CD4-positive, alpha-beta T cell (primary cell): ENCODE measurements at regions not wholly inside any gene's neighbourhood (a gene's known extent, or its start where the extent isn't known, plus 50 kb on each side); places are given as distances from the start of the nearest gene placed in this dataset.

ENCODE experiments used
- ATAC-seq: fragments of 200-7000 bp; cut with Tn5 transposase; one replicate; pipeline ENCODE4 v1.10.0; 2022; ENCODE audit warnings: mild to moderate bottlenecking; ENCODE audit not compliant: poor library complexity
- CTCF ChIA-PET: fragments of 350-600 bp; sonication (Branson Sonifier 250); formaldehyde crosslinking; loops from one replicate; lab custom pipeline; 2021; ENCODE audit warnings: antibody characterized with exemption, inconsistent platforms; lab: Charles Lee
- POLR2A ChIA-PET: fragments of 350-600 bp; sonication (Branson Sonifier 250); formaldehyde crosslinking; loops from one replicate; lab custom pipeline; 2021; ENCODE audit warnings: antibody characterized with exemption, inconsistent platforms; lab: Charles Lee
- DNase-seq, 14 experiments: peaks; one replicate each; pipeline ENCODE4 v3.0.0-alpha.2; 2013 to 2020; ENCODE audit warnings: mixed read lengths in 2 of 14
- H3K27ac ChIP-seq, 2 donors: one replicate each; pipeline versions ENCODE4 v1.5.1 to v1.7.0; 2013; ENCODE audit warnings: low read length in 2 of 2, low read depth in 1 of 2, mild to moderate bottlenecking in 1 of 2
- H3K27me3 ChIP-seq, 2 experiments: 1 replicate in 1 of 2; 2 replicates in 1 of 2; pipeline versions ENCODE4 v1.6.1 to v1.7.0; 2013; ENCODE audit warnings: low read length in 2 of 2, control low read depth in 1 of 2, mild to moderate bottlenecking in 1 of 2, moderate library complexity in 1 of 2; ENCODE audit not compliant: insufficient read depth in 2 of 2, control insufficient read depth in 1 of 2
- H3K36me3 ChIP-seq: one replicate; pipeline ENCODE4 v1.6.1; 2013; ENCODE audit warnings: low read length, control low read depth; ENCODE audit not compliant: insufficient read depth
- H3K4me1 ChIP-seq: one replicate; pipeline ENCODE4 v1.6.1; 2013; ENCODE audit warnings: low read length, control low read depth; ENCODE audit not compliant: insufficient read depth
- H3K4me3 ChIP-seq: one replicate; pipeline ENCODE4 v1.5.1; 2013; ENCODE audit warnings: mild to moderate bottlenecking, low read length, moderate library complexity
- H3K9me3 ChIP-seq, 2 experiments: 1 replicate in 1 of 2; 2 replicates in 1 of 2; pipeline versions ENCODE4 v1.6.1 to v1.7.0; 2013; ENCODE audit warnings: low read length in 2 of 2, mild to moderate bottlenecking in 2 of 2, control low read depth in 1 of 2, moderate library complexity in 1 of 2; ENCODE audit not compliant: control insufficient read depth in 1 of 2, insufficient read depth in 1 of 2
- H3K27ac Mint-ChIP-seq: one replicate; pipeline ENCODE4 v1.8.0; 2020; ENCODE audit warnings: mixed read lengths
- H3K27me3 Mint-ChIP-seq: one replicate; pipeline ENCODE4 v1.8.0; 2021; ENCODE audit warnings: mixed read lengths
- H3K36me3 Mint-ChIP-seq: one replicate; pipeline ENCODE4 v1.8.0; 2021; ENCODE audit warnings: low read depth, mixed read lengths
- H3K4me1 Mint-ChIP-seq: one replicate; pipeline ENCODE4 v1.8.0; 2021; ENCODE audit warnings: low read depth, mixed read lengths
- H3K4me3 Mint-ChIP-seq: one replicate; pipeline ENCODE4 v1.8.0; 2020; ENCODE audit warnings: mild to moderate bottlenecking, mixed read lengths
- H3K9me3 Mint-ChIP-seq: one replicate; pipeline ENCODE4 v1.8.0; 2020; ENCODE audit warnings: mixed read lengths
- CTCF ChIP-seq: fragments of 200-600 bp; IDR thresholded peaks from one replicate; pipeline ENCODE4 v1.8.0; 2022; ENCODE audit warnings: antibody characterized with exemption, mild to moderate bottlenecking
- intact Hi-C, 2 experiments: fragments of 100-400 bp; cut with DNase I in 1 of 2; cut with micrococcal nuclease in 1 of 2; formaldehyde crosslinking; loops; one replicate each; pipeline versions ENCODE4 v1.15.1 to v1.9.0; 2023 to 2025; cut with DNase I, micrococcal nuclease

- Mint-ChIP-seq H3K36me3 (no peaks in the 10 kb centered on the region), H3K27ac (no peak overlapping the region), H3K27me3 (peaks cover 12% of the 10 kb centered on the region), H3K4me1 (no peaks in the 10 kb centered on the region), H3K9me3 (no peaks in the 10 kb centered on the region), H3K4me3 (no peak overlapping the region)
- no peak overlapping the region for H3K4me3 ChIP-seq
- DNase-seq (no peak), ATAC-seq (no peak)
- H3K27ac ChIP-seq: no peak overlapping the region
- POLR2A ChIA-PET: no interaction called here
- TF ChIP-seq CTCF: no peak
- intact Hi-C loops: no loop called here
- no peaks in the 10 kb centered on the region for H3K27me3 ChIP-seq
- CTCF ChIA-PET: no interaction called here
- peaks cover 0 to 4% of the 10 kb centered on the region in 2 experiments for H3K9me3 ChIP-seq
- no peaks in the 10 kb centered on the region for H3K4me1 ChIP-seq
- H3K36me3 ChIP-seq: no peaks in the 10 kb centered on the region
Measured at GRCh38 chr13:109904218-109904617, 117.8 kb upstream of the IRS2 start.

- POLR2A ChIA-PET: no interaction called here
Measured at GRCh38 chr13:109900741-109901140, 114.4 kb upstream of the IRS2 start.

DNA sequence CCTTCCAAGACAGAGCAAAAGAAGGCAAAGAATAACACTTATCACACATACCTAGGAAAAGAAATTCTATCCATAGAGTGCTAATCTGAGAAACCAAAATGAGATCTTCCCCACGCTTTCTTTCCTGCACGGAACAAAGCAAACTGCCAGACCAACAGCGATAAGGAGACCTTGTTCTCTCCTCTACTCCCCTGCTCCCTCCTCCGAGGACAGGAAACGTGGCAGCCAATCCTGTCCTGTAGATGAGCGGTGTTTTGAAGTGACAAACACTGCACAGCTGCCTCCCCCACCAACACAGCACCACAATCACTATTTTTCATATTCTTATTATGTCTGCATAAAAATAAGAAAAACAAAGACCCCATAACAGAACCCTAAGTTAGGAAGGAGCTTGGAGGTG lies 113.9 kb upstream of the IRS2 start:
- Mint-ChIP-seq H3K4me1 (no peaks in the 10 kb centered on the region), H3K27me3 (peaks cover 19% of the 10 kb centered on the region), H3K27ac (no peak overlapping the region), H3K9me3 (no peaks in the 10 kb centered on the region), H3K4me3 (no peak overlapping the region), H3K36me3 (no peaks in the 10 kb centered on the region)
- Histone ChIP-seq H3K4me3 (no peak overlapping the region), H3K36me3 (no peaks in the 10 kb centered on the region), H3K9me3 (peaks cover 0 to 4% of the 10 kb centered on the region in 2 experiments), H3K27me3 (no peaks in the 10 kb centered on the region), H3K27ac (no peak overlapping the region), H3K4me1 (no peaks in the 10 kb centered on the region)
- intact Hi-C loops: no loop called here
- DNase-seq (no peak), ATAC-seq (no peak)
- ChIA-PET CTCF (no interaction called here), POLR2A (no interaction called here)
- TF ChIP-seq CTCF: no peak

More at GRCh38 chr13:109900741-109901140, 114.4 kb upstream of the IRS2 start:
- Mint-ChIP-seq H3K36me3 (no peaks in the 10 kb centered on the region), H3K4me3 (no peak overlapping the region), H3K27ac (no peak overlapping the region), H3K27me3 (peaks cover 19% of the 10 kb centered on the region), H3K4me1 (no peaks in the 10 kb centered on the region), H3K9me3 (no peaks in the 10 kb centered on the region)
- intact Hi-C loops: no loop called here
- Histone ChIP-seq H3K9me3 (peaks cover 0 to 4% of the 10 kb centered on the region in 2 experiments), H3K27ac (no peak overlapping the region), H3K4me1 (no peaks in the 10 kb centered on the region), H3K27me3 (no peaks in the 10 kb centered on the region), H3K4me3 (no peak overlapping the region), H3K36me3 (no peaks in the 10 kb centered on the region)
- DNase-seq: no peak
- no peak for TF ChIP-seq CTCF
- CTCF ChIA-PET: no interaction called here
- ATAC-seq: no peak
